ENCODE measurements at regions not wholly inside any gene's neighbourhood (a gene's known extent, or its start where the extent isn't known, plus 50 kb on each side); places are given as distances from the start of the nearest gene placed in this dataset.

- Mint-ChIP-seq H3K27me3 (ENCODE audit: low read depth) (no peaks in the 10 kb centered on the region), H3K36me3 (no peaks in the 10 kb centered on the region), H3K27ac (no peak overlapping the region), H3K4me1 (peaks cover 22% of the 10 kb centered on the region), H3K9me3 (no peaks in the 10 kb centered on the region), H3K4me3 (no peak overlapping the region)
- no peak for DNase-seq (ENCODE audit: low spot score in 2 of 2, unreplicated experiment in 2 of 2)
- TF ChIP-seq CTCF (IDR thresholded peaks at IDR 0.05; ENCODE audit: unreplicated experiment) = no peak
Observed at GRCh38 chr2:144151851-144152250, 368.1 kb downstream of the ZEB2 start.

GRCh38 chr2:144151405-144151804 lies 368.5 kb downstream of the ZEB2 start:
- no peaks in the 10 kb centered on the region for H3K36me3 Mint-ChIP-seq
- H3K27ac Mint-ChIP-seq = no peak overlapping the region
- no peak for DNase-seq (ENCODE audit: low spot score in 2 of 2, unreplicated experiment in 2 of 2)
- peaks cover 25% of the 10 kb centered on the region for H3K4me1 Mint-ChIP-seq
- no peaks in the 10 kb centered on the region for H3K27me3 Mint-ChIP-seq (ENCODE audit: low read depth)
- H3K9me3 Mint-ChIP-seq = no peaks in the 10 kb centered on the region
- no peak overlapping the region for H3K4me3 Mint-ChIP-seq
- TF ChIP-seq CTCF (IDR thresholded peaks at IDR 0.05; ENCODE audit: unreplicated experiment) = no peak

GRCh38 chr2:144147356-144147755 lies 372.6 kb downstream of the ZEB2 start:
- DNase-seq (ENCODE audit: low spot score in 2 of 2, unreplicated experiment in 2 of 2) = no peak
- Mint-ChIP-seq H3K4me1 (peaks cover 28% of the 10 kb centered on the region), H3K27ac (no peak overlapping the region), H3K36me3 (no peaks in the 10 kb centered on the region), H3K4me3 (no peak overlapping the region), H3K9me3 (no peaks in the 10 kb centered on the region), H3K27me3 (ENCODE audit: low read depth) (no peaks in the 10 kb centered on the region)
- no peak for TF ChIP-seq CTCF (IDR thresholded peaks at IDR 0.05; ENCODE audit: unreplicated experiment)

GRCh38 chr2:144146876-144147275 lies 373.0 kb downstream of the ZEB2 start:
- no peak overlapping the region for H3K4me3 Mint-ChIP-seq
- no peak for TF ChIP-seq CTCF (IDR thresholded peaks at IDR 0.05; ENCODE audit: unreplicated experiment)
- peaks cover 28% of the 10 kb centered on the region for H3K4me1 Mint-ChIP-seq
- peaks cover 5% of the 10 kb centered on the region for H3K36me3 Mint-ChIP-seq
- H3K9me3 Mint-ChIP-seq = no peaks in the 10 kb centered on the region
- no peaks in the 10 kb centered on the region for H3K27me3 Mint-ChIP-seq (ENCODE audit: low read depth)
- no peak overlapping the region for H3K27ac Mint-ChIP-seq
- DNase-seq (ENCODE audit: low spot score in 2 of 2, unreplicated experiment in 2 of 2) = no peak

GRCh38 chr2:144146076-144146475 lies 373.8 kb downstream of the ZEB2 start:
- H3K4me3 Mint-ChIP-seq = no peak overlapping the region
- H3K9me3 Mint-ChIP-seq = no peaks in the 10 kb centered on the region
- H3K27ac Mint-ChIP-seq = no peak overlapping the region
- no peak for DNase-seq (ENCODE audit: low spot score in 2 of 2, unreplicated experiment in 2 of 2)
- peaks cover 6% of the 10 kb centered on the region for H3K36me3 Mint-ChIP-seq
- H3K27me3 Mint-ChIP-seq (ENCODE audit: low read depth) = no peaks in the 10 kb centered on the region
- H3K4me1 Mint-ChIP-seq = peaks cover 28% of the 10 kb centered on the region
- no peak for TF ChIP-seq CTCF (IDR thresholded peaks at IDR 0.05; ENCODE audit: unreplicated experiment)
